K562 (cell line): ENCODE measurements at regions not wholly inside any gene's neighbourhood (a gene's known extent, or its start where the extent isn't known, plus 50 kb on each side); places are given as distances from the start of the nearest gene placed in this dataset.

Experiments
- BACH1 ChIP-seq: fragments of 200-800 bp; sonication (Bioruptor generic); IDR thresholded peaks from 2 replicates; pipeline ENCODE4 v1.6.1; 2016; ENCODE audit warnings: missing genetic modification characterization, missing compliant biosample characterization
- CBFA2T3 ChIP-seq: fragments of 450-650 bp; IDR thresholded peaks from 2 replicates; pipeline ENCODE4 v1.6.1; 2017
- CREB3L1 ChIP-seq: fragments of 450-650 bp; IDR thresholded peaks from 2 replicates; pipeline ENCODE4 v1.6.1; 2014; ENCODE audit warnings: low read depth, mild to moderate bottlenecking, moderate library complexity, borderline replicate concordance
- ELF1 ChIP-seq: fragments of 200-800 bp; sonication (Bioruptor generic); IDR thresholded peaks from 2 replicates; pipeline ENCODE4 v1.6.1; 2016; ENCODE audit warnings: missing genetic modification characterization, missing compliant biosample characterization
- ELF2 ChIP-seq: fragments of 250-450 bp; sonication (Bioruptor Pico); IDR thresholded peaks from 2 replicates; pipeline ENCODE4 v1.5.0; 2021; ENCODE audit warnings: mild to moderate bottlenecking
- HDAC8 ChIP-seq: fragments of 450-650 bp; IDR thresholded peaks from 2 replicates; pipeline ENCODE4 v1.6.1; 2016; ENCODE audit warnings: mild to moderate bottlenecking, missing genetic modification characterization, moderate library complexity, missing compliant biosample characterization
- HMG20A ChIP-seq: fragments of 450-650 bp; formaldehyde crosslinking; conservative IDR thresholded peaks from 2 replicates; pipeline ENCODE4 v1.4.0; 2020; ENCODE audit warnings: mild to moderate bottlenecking, mixed read lengths
- HMG20B ChIP-seq: fragments of 250-450 bp; sonication (Bioruptor Pico); IDR thresholded peaks from 2 replicates; pipeline ENCODE4 v1.5.0; 2021; ENCODE audit warnings: mild to moderate bottlenecking
- HMGN3 ChIP-seq: IDR thresholded peaks from 2 replicates; pipeline ENCODE4 v1.6.1; 2011; ENCODE audit warnings: borderline replicate concordance, low read depth, mild to moderate bottlenecking, mixed read lengths, low read length; ENCODE audit not compliant: insufficient read length; ENCODE audit errors: extremely low read depth
- JUND ChIP-seq, 2 experiments: IDR thresholded peaks; 2 replicates in 1 of 2; 3 replicates in 1 of 2; pipeline ENCODE4 v1.6.1; 2011; ENCODE audit warnings: borderline replicate concordance in 2 of 2, low read depth in 2 of 2, low read length in 2 of 2, improper control_type of control experiment in 1 of 2, missing biosample characterization in 1 of 2, missing genetic modification characterization in 1 of 2, missing genetic modification reagents in 1 of 2
- KDM2B ChIP-seq: fragments of 250-450 bp; sonication (Bioruptor Pico); IDR thresholded peaks from 2 replicates; pipeline ENCODE4 v1.8.0; 2021; ENCODE audit warnings: mild to moderate bottlenecking, moderate library complexity
- KLF1 ChIP-seq: fragments of 450-650 bp; IDR thresholded peaks from 2 replicates; pipeline ENCODE4 v1.6.1; 2016; ENCODE audit warnings: missing genetic modification characterization, missing compliant biosample characterization
- MAFF ChIP-seq: IDR thresholded peaks from 2 replicates; pipeline ENCODE4 v1.6.1; 2012; ENCODE audit warnings: low read length, improper control_type of control experiment
- NCOA1 ChIP-seq: fragments of 450-650 bp; IDR thresholded peaks from 2 replicates; pipeline ENCODE4 v1.6.1; 2016; ENCODE audit warnings: low read depth
- NCOA6 ChIP-seq: fragments of 450-650 bp; IDR thresholded peaks from 2 replicates; pipeline ENCODE4 v1.6.1; 2017; ENCODE audit warnings: mild to moderate bottlenecking
- NKRF ChIP-seq: fragments of 450-650 bp; IDR thresholded peaks from 2 replicates; pipeline ENCODE4 v1.6.1; 2016; ENCODE audit warnings: borderline replicate concordance
- PHF8 ChIP-seq: fragments of 200-600 bp; sonication (generic); IDR thresholded peaks from 2 replicates; pipeline ENCODE4 v1.6.1; 2012; ENCODE audit warnings: mixed run types, mild to moderate bottlenecking, inconsistent platforms, low read length, moderate library complexity, borderline replicate concordance
- SAP30 ChIP-seq: fragments of 200-600 bp; sonication (generic); IDR thresholded peaks from 2 replicates; pipeline ENCODE4 v1.6.1; 2012; ENCODE audit warnings: borderline replicate concordance, low read depth, mild to moderate bottlenecking, moderate library complexity, low read length, control low read depth, inconsistent platforms; ENCODE audit not compliant: insufficient read depth, poor library complexity, severe bottlenecking
- TBP ChIP-seq: optimal IDR thresholded peaks from 2 replicates; pipeline ENCODE3; 2011; ENCODE audit warnings: low read depth, low read length, improper control_type of control experiment
- ZHX1 ChIP-seq: fragments of 150-350 bp; conservative IDR thresholded peaks from 2 replicates; pipeline ENCODE4 v1.6.1; 2014; ENCODE audit warnings: low read length
- ZNF274 ChIP-seq: IDR thresholded peaks from 2 replicates; pipeline ENCODE4 v1.6.1; 2011; ENCODE audit warnings: low read depth, mild to moderate bottlenecking, low read length, moderate library complexity, borderline replicate concordance

- no peak for TF ChIP-seq HDAC8 (tag)
- TF ChIP-seq SAP30: no peak
- TF ChIP-seq MAFF: peak; percentile 24; the same call in 1 of the 2 replicates
- no peak for TF ChIP-seq TBP
- no peak for TF ChIP-seq NCOA6
- no peak for TF ChIP-seq HMG20A (CRISPR knock-in tag)
- TF ChIP-seq CREB3L1: no peak
- TF ChIP-seq CBFA2T3: peak; percentile 32
- no peak for TF ChIP-seq KDM2B (CRISPR knock-in tag)
- TF ChIP-seq PHF8: no peak; the same call in 1 of the 2 replicates
- TF ChIP-seq BACH1 (tag): peak; percentile 74; the same call in 1 of the 2 replicates
- TF ChIP-seq NCOA1: no peak; the same call in 1 of the 2 replicates
- no peak for TF ChIP-seq ZHX1
- TF ChIP-seq ZNF274: no peak
- TF ChIP-seq ELF2 (CRISPR knock-in tag): no peak
- TF ChIP-seq ELF1 (tag): no peak
- no peak for TF ChIP-seq HMGN3
- TF ChIP-seq NKRF: no peak
- peak; percentile 95 for TF ChIP-seq KLF1 (tag)
- TF ChIP-seq HMG20B (CRISPR knock-in tag): no peak
- TF ChIP-seq JUND (IDR thresholded peaks at IDR 0.05; ENCODE audit: borderline replicate concordance, low read depth, low read length): peak; percentile 95
- TF ChIP-seq JUND (tag; IDR thresholded peaks at IDR 0.05; ENCODE audit: borderline replicate concordance, low read depth, low read length): peak; percentile 97
Observed at GRCh38 chr7:131188367-131189339, 139.0 kb upstream of the MKLN1 start (continued).
